ENCODE measurements at regions not wholly inside any gene's neighbourhood (a gene's known extent, or its start where the extent isn't known, plus 50 kb on each side); places are given as distances from the start of the nearest gene placed in this dataset.

DNA sequence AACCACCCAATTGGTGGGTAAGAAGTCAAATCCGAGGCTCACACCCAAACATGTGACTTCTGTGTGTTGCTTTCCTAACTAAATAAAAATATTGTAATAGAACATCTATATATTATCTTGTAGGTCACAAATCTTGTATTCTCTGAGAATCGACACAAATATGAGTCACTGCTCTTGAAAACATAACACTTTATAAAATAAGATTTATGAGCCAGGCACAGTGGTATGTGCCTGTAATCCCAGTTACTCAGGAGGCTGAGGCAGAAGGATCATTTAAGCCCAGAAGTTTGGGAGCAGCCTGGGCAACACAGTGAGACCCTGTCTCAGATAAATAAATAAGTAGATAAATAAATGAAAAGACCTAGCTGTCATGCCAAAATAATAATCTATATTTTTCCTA is 624.1 kb downstream of the ANXA1 start:
- H3K9me3 Mint-ChIP-seq, result no peaks in the 10 kb centered on the region
- H3K36me3 Mint-ChIP-seq, result no peaks in the 10 kb centered on the region
- H3K4me3 Mint-ChIP-seq, result no peak overlapping the region
- peaks cover 4% of the 10 kb centered on the region for H3K27me3 Mint-ChIP-seq
- no peaks in the 10 kb centered on the region for H3K4me1 Mint-ChIP-seq (ENCODE audit: unreplicated experiment)
- no peak overlapping the region for H3K27ac Mint-ChIP-seq
- no peak for DNase-seq (ENCODE audit: extremely low spot score, unreplicated experiment)
- TF ChIP-seq CTCF (conservative IDR thresholded peaks at IDR 0.05), result no peak

DNA sequence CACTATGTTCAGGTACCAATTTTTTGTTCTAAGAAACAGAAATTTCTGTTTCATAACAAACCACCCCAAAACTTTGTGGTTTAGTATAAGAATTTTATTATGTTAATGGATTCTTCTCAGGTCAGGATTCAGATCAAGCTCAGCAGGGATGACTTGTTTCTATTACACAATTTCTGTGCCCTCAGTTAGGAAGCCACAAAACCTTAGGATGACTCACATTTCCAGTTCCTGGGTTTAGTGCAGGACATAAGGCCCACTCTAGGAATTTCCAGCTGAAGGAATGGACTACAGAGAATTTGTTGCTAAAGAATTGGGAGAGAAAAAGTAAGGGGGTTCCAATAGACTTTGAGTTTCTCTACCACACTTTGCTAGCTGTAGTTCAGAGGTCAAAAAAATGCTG is 629.3 kb downstream of the ANXA1 start:
- no peak for DNase-seq (ENCODE audit: extremely low spot score, unreplicated experiment)
- no peak overlapping the region for H3K4me3 Mint-ChIP-seq
- H3K27ac Mint-ChIP-seq, result no peak overlapping the region
- TF ChIP-seq CTCF (conservative IDR thresholded peaks at IDR 0.05), result no peak
- H3K27me3 Mint-ChIP-seq, result peaks cover 4% of the 10 kb centered on the region
- H3K4me1 Mint-ChIP-seq (ENCODE audit: unreplicated experiment), result no peaks in the 10 kb centered on the region
- no peaks in the 10 kb centered on the region for H3K36me3 Mint-ChIP-seq
- H3K9me3 Mint-ChIP-seq, result peaks cover 11% of the 10 kb centered on the region

- H3K27ac Mint-ChIP-seq, result no peak overlapping the region
- H3K9me3 Mint-ChIP-seq, result peaks cover 13% of the 10 kb centered on the region
- no peaks in the 10 kb centered on the region for H3K36me3 Mint-ChIP-seq
- no peaks in the 10 kb centered on the region for H3K4me1 Mint-ChIP-seq (ENCODE audit: unreplicated experiment)
- TF ChIP-seq CTCF (conservative IDR thresholded peaks at IDR 0.05), result no peak
- no peak for DNase-seq (ENCODE audit: extremely low spot score, unreplicated experiment)
- no peak overlapping the region for H3K4me3 Mint-ChIP-seq
- H3K27me3 Mint-ChIP-seq, result peaks cover 4% of the 10 kb centered on the region
Measured at GRCh38 chr9:73782166-73782565, 630.5 kb downstream of the ANXA1 start.

GRCh38 chr9:73799446-73799845 is 647.8 kb downstream of the ANXA1 start:
- no peak for TF ChIP-seq CTCF (conservative IDR thresholded peaks at IDR 0.05)
- no peaks in the 10 kb centered on the region for H3K9me3 Mint-ChIP-seq
- no peak overlapping the region for H3K27ac Mint-ChIP-seq
- no peaks in the 10 kb centered on the region for H3K4me1 Mint-ChIP-seq (ENCODE audit: unreplicated experiment)
- DNase-seq (ENCODE audit: extremely low spot score, unreplicated experiment), result no peak
- H3K36me3 Mint-ChIP-seq, result no peaks in the 10 kb centered on the region
- no peak overlapping the region for H3K4me3 Mint-ChIP-seq
- no peaks in the 10 kb centered on the region for H3K27me3 Mint-ChIP-seq

- H3K36me3 Mint-ChIP-seq, result no peaks in the 10 kb centered on the region
- TF ChIP-seq CTCF (conservative IDR thresholded peaks at IDR 0.05), result no peak
- no peaks in the 10 kb centered on the region for H3K9me3 Mint-ChIP-seq
Measured at GRCh38 chr9:73805111-73805510, 653.4 kb downstream of the ANXA1 start.

DNA sequence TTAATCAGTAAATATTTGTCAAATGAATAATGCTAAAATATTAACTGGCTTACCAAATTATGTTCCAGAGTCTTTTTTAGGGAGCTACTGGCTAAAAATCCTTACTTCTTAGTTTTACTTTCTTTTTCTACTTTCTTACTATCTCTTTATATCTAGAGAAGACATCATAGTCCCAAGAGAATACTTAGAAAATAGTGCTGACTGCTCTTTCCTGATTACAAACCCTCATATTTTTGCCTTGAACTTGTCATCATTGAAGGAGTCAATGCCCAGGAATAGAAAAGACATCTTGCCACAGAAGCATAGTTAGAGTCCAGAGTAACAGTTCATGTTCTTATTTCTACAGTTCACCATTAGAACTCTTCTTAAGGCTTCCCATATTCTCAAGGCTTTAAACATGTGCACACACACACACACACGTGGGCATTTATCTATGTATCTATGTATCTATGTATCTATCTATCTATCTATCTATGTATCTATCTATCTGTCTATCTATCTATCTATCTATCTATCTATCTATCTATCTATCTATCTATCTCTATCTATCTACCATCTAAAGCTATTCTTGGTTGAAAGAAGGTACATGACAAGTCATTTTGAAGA is 654.3 kb downstream of the ANXA1 start:
- no peaks in the 10 kb centered on the region for H3K36me3 Mint-ChIP-seq
- no peak for TF ChIP-seq CTCF (conservative IDR thresholded peaks at IDR 0.05)
- no peak overlapping the region for H3K27ac Mint-ChIP-seq
- no peaks in the 10 kb centered on the region for H3K9me3 Mint-ChIP-seq
- H3K4me1 Mint-ChIP-seq (ENCODE audit: unreplicated experiment), result no peaks in the 10 kb centered on the region
- H3K27me3 Mint-ChIP-seq, result no peaks in the 10 kb centered on the region
- no peak for DNase-seq (ENCODE audit: extremely low spot score, unreplicated experiment)
- no peak overlapping the region for H3K4me3 Mint-ChIP-seq

More at GRCh38 chr9:73805111-73805510, 653.4 kb downstream of the ANXA1 start:
- H3K4me1 Mint-ChIP-seq (ENCODE audit: unreplicated experiment), result no peaks in the 10 kb centered on the region
- H3K27ac Mint-ChIP-seq, result no peak overlapping the region
- no peak overlapping the region for H3K4me3 Mint-ChIP-seq
- H3K27me3 Mint-ChIP-seq, result no peaks in the 10 kb centered on the region
- DNase-seq (ENCODE audit: extremely low spot score, unreplicated experiment), result no peak

Data from type B pancreatic cell (in vitro differentiated cells).